ENCODE measurements at regions not wholly inside any gene's neighbourhood (a gene's known extent, or its start where the extent isn't known, plus 50 kb on each side); places are given as distances from the start of the nearest gene placed in this dataset.
"Not testable (repeated sequence)": the region's sequence is repeated elsewhere in the genome, so short reads cannot be mapped to it uniquely, and the experiment has no call there.

GRCh38 chr9:129434187-129434586 is 186.7 kb downstream of the C9orf50 start:
- DNase-seq (ENCODE audit: low spot score) (no peak), ATAC-seq (ENCODE audit: low FRiP score) (no peak)
- TF ChIP-seq, protein P1, sequence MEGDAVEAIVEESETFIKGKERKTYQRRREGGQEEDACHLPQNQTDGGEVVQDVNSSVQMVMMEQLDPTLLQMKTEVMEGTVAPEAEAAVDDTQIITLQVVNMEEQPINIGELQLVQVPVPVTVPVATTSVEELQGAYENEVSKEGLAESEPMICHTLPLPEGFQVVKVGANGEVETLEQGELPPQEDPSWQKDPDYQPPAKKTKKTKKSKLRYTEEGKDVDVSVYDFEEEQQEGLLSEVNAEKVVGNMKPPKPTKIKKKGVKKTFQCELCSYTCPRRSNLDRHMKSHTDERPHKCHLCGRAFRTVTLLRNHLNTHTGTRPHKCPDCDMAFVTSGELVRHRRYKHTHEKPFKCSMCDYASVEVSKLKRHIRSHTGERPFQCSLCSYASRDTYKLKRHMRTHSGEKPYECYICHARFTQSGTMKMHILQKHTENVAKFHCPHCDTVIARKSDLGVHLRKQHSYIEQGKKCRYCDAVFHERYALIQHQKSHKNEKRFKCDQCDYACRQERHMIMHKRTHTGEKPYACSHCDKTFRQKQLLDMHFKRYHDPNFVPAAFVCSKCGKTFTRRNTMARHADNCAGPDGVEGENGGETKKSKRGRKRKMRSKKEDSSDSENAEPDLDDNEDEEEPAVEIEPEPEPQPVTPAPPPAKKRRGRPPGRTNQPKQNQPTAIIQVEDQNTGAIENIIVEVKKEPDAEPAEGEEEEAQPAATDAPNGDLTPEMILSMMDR (IDR thresholded peaks at IDR 0.05), result no peak

DNA sequence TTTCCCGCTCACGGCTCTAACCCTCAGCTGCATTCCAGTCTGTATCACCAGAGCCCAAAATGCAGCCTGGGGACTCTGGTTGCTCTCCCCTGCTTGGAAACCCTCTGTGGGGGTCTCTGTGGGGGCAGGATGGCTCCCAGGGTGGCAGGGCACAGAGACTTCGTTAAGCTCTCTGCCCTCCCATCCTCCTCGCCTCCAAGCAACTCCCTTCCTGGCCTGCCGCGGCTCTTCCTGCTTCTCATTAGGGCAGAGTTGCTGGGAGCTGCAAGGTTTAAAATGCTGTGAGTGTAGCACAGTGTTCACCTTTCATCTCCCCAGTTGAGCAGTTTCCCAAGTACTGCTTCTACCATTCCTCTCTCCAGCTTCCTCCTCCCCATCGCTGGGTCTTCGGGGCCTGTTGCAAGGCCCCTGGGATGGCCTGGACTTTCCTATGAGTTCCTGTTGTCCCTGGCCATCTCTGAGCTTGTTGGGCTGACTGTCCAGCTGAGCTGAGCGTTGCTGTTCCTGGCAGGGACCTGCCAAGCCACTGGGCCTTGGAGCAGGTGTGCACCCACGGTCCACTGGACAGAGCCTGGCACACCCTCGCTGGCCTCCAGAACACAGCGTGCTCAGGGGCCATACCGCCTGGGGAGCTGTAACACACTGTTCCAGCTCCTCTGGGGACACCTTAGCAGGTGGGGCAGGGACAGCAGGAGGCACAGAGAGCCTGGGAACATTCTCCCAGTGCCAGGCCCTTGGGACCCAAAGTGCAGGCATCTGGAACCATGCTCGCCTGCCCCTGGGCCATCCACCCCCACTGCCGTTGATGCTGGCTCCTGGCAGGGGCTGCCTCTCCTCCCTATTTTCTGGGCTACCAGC is 188.4 kb downstream of the C9orf50 start:
- ATAC-seq (ENCODE audit: low FRiP score), result no peak
- TF ChIP-seq, protein P1 (IDR thresholded peaks at IDR 0.05), result no peak
- no peak for DNase-seq (ENCODE audit: low spot score)

- DNase-seq (ENCODE audit: low spot score) (no peak), ATAC-seq (ENCODE audit: low FRiP score) (no peak)
- TF ChIP-seq, protein P1 (IDR thresholded peaks at IDR 0.05), result no peak
These were observed 189.8 kb downstream of the C9orf50 start for GRCh38 chr9:129430940-129431643.

GRCh38 chr9:129428864-129429577 is 191.9 kb downstream of the C9orf50 start:
- ATAC-seq (ENCODE audit: low FRiP score), result no peak
- DNase-seq (ENCODE audit: low spot score), result no peak
- TF ChIP-seq, protein P1 (IDR thresholded peaks at IDR 0.05), result no peak

GRCh38 chr9:129427149-129427548 is 193.8 kb downstream of the C9orf50 start:
- ATAC-seq (ENCODE audit: low FRiP score) (no peak), DNase-seq (ENCODE audit: low spot score) (no peak)
- TF ChIP-seq, protein P1 (IDR thresholded peaks at IDR 0.05), result no peak

DNA sequence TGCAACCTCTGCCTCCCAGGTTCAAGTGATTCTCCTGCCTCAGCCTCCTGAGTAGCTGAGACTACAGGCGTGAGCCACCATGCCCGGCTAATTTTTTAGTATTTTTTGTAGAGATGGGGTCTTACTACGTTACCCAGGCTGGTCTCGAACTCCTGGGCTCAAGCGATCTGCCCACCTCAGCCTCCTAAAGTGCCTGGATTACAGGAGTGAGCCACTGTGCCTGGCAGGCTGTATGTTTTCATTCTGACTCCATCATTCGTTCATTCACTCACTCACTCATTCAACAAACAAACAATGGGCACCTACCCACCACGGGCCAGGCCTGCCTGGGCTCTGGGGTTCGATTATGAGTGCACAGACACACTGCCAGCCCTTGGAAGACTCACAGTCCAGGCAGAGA is 197.1 kb downstream of the C9orf50 start:
- not testable (repeated sequence) for ATAC-seq (ENCODE audit: low FRiP score)

DNA sequence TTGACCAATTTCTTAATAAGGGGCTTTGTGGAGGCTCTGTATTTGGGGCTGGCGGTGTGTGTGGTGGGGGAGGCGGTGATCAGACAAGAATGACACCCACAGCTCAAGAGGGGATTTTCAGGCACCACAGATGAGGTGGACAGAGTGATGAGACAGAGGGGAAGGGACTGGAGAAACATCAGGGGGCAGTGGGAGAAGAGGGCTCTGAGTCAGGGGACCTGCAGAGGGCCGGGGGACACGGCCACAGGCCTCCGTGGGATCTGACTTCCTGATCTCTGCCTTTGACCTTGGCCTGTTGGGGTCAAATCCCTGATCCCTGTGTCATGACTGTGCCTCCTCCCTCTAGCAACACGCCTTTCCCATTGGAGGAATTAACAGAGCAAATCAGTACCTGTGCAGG is 197.7 kb downstream of the C9orf50 start:
- TF ChIP-seq, protein P1 (IDR thresholded peaks at IDR 0.05), result no peak
- ATAC-seq (ENCODE audit: low FRiP score), result no peak
- no peak for DNase-seq (ENCODE audit: low spot score)

More for the DNA sequence above, 197.1 kb downstream of the C9orf50 start:
- DNase-seq (ENCODE audit: low spot score), result not testable (repeated sequence)
